ENCODE measurements at regions not wholly inside any gene's neighbourhood (a gene's known extent, or its start where the extent isn't known, plus 50 kb on each side); places are given as distances from the start of the nearest gene placed in this dataset.

GRCh38 chr12:28645891-28646290 lies 455.6 kb downstream of the CCDC91 start:
- H3K4me1 ChIP-seq (ENCODE audit: low read depth): no peaks in the 10 kb centered on the region
- H3K4me3 ChIP-seq: no peak overlapping the region
- intact Hi-C loops (cut with DNase I, micrococcal nuclease): no loop called here
- TF ChIP-seq CTCF (IDR thresholded peaks at IDR 0.05): no peak
- DNase-seq: no peak
- H3K9me3 ChIP-seq: no peaks in the 10 kb centered on the region
- no peaks in the 10 kb centered on the region for H3K36me3 ChIP-seq (ENCODE audit: low read depth)
- ATAC-seq: no peak

- Histone ChIP-seq H3K9me3 (peaks cover 3% of the 10 kb centered on the region), H3K4me1 (ENCODE audit: low read depth) (no peaks in the 10 kb centered on the region), H3K36me3 (ENCODE audit: low read depth) (no peaks in the 10 kb centered on the region), H3K4me3 (no peak overlapping the region)
- no peak for ATAC-seq
- no peak for DNase-seq
- intact Hi-C loops (cut with DNase I, micrococcal nuclease): no loop called here
- no peak for TF ChIP-seq CTCF (IDR thresholded peaks at IDR 0.05)
Measured at GRCh38 chr12:28650906-28651305, 460.6 kb downstream of the CCDC91 start.

DNA sequence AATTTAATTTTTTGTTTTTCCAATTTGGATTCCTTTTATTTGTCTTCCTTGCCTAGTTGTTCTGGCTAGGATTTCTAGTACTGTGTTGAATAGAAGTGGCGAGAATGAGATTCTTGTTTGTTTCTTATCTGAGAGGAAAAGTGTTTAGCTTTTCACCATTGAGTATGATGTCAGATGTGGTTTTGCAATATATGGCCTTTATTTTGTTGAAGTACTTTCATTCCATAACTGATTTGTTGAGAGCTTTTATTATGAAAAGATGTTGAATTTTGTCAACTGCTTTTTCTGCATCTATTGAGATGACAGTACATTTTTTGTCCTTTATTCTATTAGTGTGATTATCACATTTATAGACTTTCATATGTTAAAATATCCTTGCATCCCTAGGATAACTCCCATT lies 462.0 kb downstream of the CCDC91 start:
- Histone ChIP-seq H3K36me3 (ENCODE audit: low read depth) (no peaks in the 10 kb centered on the region), H3K4me1 (ENCODE audit: low read depth) (no peaks in the 10 kb centered on the region), H3K4me3 (no peak overlapping the region), H3K9me3 (peaks cover 3% of the 10 kb centered on the region)
- no peak for TF ChIP-seq CTCF (IDR thresholded peaks at IDR 0.05)
- DNase-seq: no peak
- no peak for ATAC-seq
- intact Hi-C loops (cut with DNase I, micrococcal nuclease): no loop called here

DNA sequence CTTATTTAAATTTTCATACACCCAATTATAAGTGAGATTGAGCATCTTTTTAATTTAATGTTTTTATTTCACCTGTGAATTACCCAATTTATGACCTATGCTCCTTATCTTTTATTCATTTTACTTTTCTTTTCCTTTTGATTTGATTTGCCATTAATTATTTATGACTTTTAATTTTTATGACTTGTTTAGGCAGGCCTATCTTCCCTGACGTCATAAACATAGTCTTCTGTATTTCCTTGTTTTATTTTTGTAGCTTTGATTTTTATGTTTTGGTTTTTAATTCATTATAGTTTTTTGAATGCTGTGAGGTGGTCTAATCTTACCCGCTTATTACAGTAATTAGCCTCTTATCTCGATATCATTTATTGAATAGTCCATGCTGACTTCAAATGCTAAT lies 467.1 kb upstream of the FAR2 start:
- no peak overlapping the region for H3K4me3 ChIP-seq
- H3K9me3 ChIP-seq: no peaks in the 10 kb centered on the region
- H3K4me1 ChIP-seq (ENCODE audit: low read depth): no peaks in the 10 kb centered on the region
- DNase-seq: no peak
- intact Hi-C loops (cut with DNase I, micrococcal nuclease): no loop called here
- no peak for ATAC-seq
- no peak for TF ChIP-seq CTCF (IDR thresholded peaks at IDR 0.05)
- H3K36me3 ChIP-seq (ENCODE audit: low read depth): no peaks in the 10 kb centered on the region

DNA sequence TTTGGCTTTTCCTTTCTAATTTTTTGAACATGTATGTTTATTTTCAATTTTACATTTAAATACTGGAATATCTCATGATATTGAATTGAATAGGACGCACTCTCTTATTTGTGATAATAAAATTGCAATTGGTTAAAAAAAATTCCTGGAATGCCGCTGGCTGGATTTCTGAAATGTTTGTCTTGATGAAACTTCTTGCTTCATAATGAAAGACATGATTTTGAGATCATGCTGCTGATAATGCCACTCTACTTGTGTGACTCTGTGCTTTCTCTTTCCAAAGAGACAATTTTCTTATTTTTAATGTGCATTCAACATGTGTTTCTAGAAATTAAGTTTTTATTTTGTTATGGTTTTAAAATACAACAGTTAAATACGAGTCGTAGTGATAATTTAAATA lies 465.7 kb upstream of the FAR2 start:
- no peak overlapping the region for H3K4me3 ChIP-seq
- H3K9me3 ChIP-seq: no peaks in the 10 kb centered on the region
- H3K36me3 ChIP-seq (ENCODE audit: low read depth): no peaks in the 10 kb centered on the region
- intact Hi-C loops (cut with DNase I, micrococcal nuclease): no loop called here
- no peak for DNase-seq
- no peak for ATAC-seq
- TF ChIP-seq CTCF (IDR thresholded peaks at IDR 0.05): no peak
- H3K4me1 ChIP-seq (ENCODE audit: low read depth): no peaks in the 10 kb centered on the region

Measured in mucosa of descending colon (tissue), 3 donors.